ENCODE measurements at regions not wholly inside any gene's neighbourhood (a gene's known extent, or its start where the extent isn't known, plus 50 kb on each side); places are given as distances from the start of the nearest gene placed in this dataset.

DNA sequence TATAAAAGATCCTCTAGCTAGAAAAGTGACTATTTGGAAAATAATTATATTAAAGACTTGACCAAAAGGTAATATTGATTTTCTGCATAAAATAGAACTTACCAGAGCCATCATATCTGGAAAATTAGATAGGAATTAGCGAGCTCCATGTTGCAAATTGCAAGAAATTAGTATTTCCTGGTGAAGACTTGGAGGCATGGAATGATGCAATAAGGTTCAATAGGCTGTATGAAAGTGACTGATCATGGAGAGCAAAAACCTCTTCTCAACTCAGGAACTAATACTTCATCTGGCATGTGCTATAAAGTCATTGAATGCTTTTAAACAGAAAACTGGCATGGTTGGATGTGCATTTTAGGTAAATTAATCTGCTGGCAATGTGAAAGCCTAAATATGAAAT, 66.3 kb upstream of the UFM1 start:
- no peak overlapping the region for H3K27ac Mint-ChIP-seq (ENCODE audit: unreplicated experiment)
- no peaks in the 10 kb centered on the region for H3K4me1 Mint-ChIP-seq (ENCODE audit: low read depth, unreplicated experiment)
- no peaks in the 10 kb centered on the region for H3K36me3 Mint-ChIP-seq (ENCODE audit: unreplicated experiment)
- TF ChIP-seq, protein P1, sequence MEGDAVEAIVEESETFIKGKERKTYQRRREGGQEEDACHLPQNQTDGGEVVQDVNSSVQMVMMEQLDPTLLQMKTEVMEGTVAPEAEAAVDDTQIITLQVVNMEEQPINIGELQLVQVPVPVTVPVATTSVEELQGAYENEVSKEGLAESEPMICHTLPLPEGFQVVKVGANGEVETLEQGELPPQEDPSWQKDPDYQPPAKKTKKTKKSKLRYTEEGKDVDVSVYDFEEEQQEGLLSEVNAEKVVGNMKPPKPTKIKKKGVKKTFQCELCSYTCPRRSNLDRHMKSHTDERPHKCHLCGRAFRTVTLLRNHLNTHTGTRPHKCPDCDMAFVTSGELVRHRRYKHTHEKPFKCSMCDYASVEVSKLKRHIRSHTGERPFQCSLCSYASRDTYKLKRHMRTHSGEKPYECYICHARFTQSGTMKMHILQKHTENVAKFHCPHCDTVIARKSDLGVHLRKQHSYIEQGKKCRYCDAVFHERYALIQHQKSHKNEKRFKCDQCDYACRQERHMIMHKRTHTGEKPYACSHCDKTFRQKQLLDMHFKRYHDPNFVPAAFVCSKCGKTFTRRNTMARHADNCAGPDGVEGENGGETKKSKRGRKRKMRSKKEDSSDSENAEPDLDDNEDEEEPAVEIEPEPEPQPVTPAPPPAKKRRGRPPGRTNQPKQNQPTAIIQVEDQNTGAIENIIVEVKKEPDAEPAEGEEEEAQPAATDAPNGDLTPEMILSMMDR (IDR thresholded peaks at IDR 0.05; ENCODE audit: partially characterized antibody, unreplicated experiment), result no peak
- H3K9me3 Mint-ChIP-seq (ENCODE audit: unreplicated experiment), result no peaks in the 10 kb centered on the region
- no peaks in the 10 kb centered on the region for H3K27me3 Mint-ChIP-seq (ENCODE audit: unreplicated experiment)
- DNase-seq, result no peak
- no peak overlapping the region for H3K4me3 Mint-ChIP-seq (ENCODE audit: unreplicated experiment)

DNA sequence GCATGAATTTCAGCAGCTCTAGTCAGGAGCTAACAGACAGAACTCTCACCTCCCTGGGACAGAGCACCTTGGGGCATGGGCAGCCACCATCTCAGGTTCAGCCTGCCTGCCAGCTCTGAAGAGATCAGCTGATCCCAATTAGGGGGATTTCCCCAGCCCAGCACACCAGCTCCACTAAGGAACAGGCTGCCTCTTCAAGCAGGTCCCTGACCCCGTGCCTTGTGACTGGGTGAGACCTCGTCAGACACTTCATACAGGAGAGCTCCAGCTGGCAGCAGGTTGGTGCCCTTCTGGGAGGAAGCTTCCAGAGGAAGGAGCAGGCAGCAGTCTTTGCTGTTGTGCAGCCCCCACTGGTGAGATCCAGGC, 84.5 kb upstream of the UFM1 start:
- Mint-ChIP-seq H3K4me1 (ENCODE audit: low read depth, unreplicated experiment) (no peaks in the 10 kb centered on the region), H3K27ac (ENCODE audit: unreplicated experiment) (no peak overlapping the region), H3K9me3 (ENCODE audit: unreplicated experiment) (no peaks in the 10 kb centered on the region), H3K27me3 (ENCODE audit: unreplicated experiment) (no peaks in the 10 kb centered on the region), H3K36me3 (ENCODE audit: unreplicated experiment) (no peaks in the 10 kb centered on the region), H3K4me3 (ENCODE audit: unreplicated experiment) (no peak overlapping the region)
- no peak for DNase-seq
- TF ChIP-seq, protein P1 (IDR thresholded peaks at IDR 0.05; ENCODE audit: partially characterized antibody, unreplicated experiment), result no peak

DNA sequence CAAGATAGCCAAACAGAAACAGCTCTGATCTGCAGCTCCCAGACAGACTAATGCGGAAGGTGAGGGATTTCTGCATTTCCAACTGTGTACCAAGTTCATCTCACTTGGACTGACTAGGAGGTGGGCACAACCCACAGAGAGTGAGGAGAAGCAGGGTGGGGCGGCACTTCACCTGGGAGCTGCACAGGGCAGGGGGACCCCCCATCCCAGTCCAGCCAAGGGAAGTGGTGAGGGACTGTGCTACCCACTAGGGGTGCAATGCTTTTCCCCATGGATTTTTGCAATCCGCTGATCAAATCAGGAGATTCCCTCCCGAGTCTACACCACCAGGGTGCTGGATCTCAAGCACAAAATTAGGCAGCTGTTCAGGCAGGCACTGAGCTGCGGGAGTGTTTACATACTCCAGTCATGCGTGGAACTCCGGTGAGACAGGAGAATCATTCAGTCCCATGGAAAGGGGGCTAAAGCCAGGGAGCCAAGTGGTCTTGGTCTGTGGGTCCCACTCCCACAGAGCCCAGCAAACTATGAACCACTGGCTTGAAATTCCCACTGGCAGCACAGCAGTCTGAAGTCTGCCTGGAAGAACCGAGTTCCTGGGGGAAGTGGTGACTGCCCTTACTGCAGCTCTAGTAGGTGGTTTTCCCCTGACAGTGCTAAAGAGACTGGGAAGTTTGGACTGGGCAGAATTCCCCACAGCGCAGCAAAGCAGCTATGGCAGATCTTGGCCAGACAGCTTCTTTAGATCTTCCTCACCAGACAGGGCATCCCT, 85.1 kb upstream of the UFM1 start:
- Mint-ChIP-seq H3K36me3 (ENCODE audit: unreplicated experiment) (no peaks in the 10 kb centered on the region), H3K27me3 (ENCODE audit: unreplicated experiment) (no peaks in the 10 kb centered on the region), H3K4me3 (ENCODE audit: unreplicated experiment) (no peak overlapping the region), H3K9me3 (ENCODE audit: unreplicated experiment) (no peaks in the 10 kb centered on the region), H3K27ac (ENCODE audit: unreplicated experiment) (no peak overlapping the region), H3K4me1 (ENCODE audit: low read depth, unreplicated experiment) (no peaks in the 10 kb centered on the region)
- no peak for DNase-seq
- TF ChIP-seq, protein P1 (IDR thresholded peaks at IDR 0.05; ENCODE audit: partially characterized antibody, unreplicated experiment), result no peak

DNA sequence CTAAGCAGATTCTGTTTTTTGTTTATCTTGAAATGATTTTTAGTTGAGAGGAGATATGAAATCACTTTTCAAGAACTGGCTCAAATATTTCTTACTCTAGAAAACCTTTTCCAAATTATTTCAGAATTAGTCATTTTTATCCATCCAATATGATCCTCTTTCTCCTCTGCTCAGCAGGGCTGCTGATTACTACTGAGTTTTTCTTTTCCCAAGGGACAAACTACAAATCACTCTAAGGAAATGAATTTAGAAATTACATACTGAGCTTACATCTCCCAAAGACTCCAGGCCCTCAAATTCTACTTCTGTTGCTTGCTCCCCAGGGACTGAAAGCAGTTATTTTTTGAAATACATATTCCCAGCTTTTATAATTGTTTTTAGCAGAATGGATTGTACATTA, 87.4 kb upstream of the UFM1 start:
- no peak overlapping the region for H3K27ac Mint-ChIP-seq (ENCODE audit: unreplicated experiment)
- no peaks in the 10 kb centered on the region for H3K9me3 Mint-ChIP-seq (ENCODE audit: unreplicated experiment)
- no peak for DNase-seq
- TF ChIP-seq, protein P1 (IDR thresholded peaks at IDR 0.05; ENCODE audit: partially characterized antibody, unreplicated experiment), result no peak
- H3K4me1 Mint-ChIP-seq (ENCODE audit: low read depth, unreplicated experiment), result no peaks in the 10 kb centered on the region
- no peak overlapping the region for H3K4me3 Mint-ChIP-seq (ENCODE audit: unreplicated experiment)
- no peaks in the 10 kb centered on the region for H3K27me3 Mint-ChIP-seq (ENCODE audit: unreplicated experiment)
- H3K36me3 Mint-ChIP-seq (ENCODE audit: unreplicated experiment), result no peaks in the 10 kb centered on the region

DNA sequence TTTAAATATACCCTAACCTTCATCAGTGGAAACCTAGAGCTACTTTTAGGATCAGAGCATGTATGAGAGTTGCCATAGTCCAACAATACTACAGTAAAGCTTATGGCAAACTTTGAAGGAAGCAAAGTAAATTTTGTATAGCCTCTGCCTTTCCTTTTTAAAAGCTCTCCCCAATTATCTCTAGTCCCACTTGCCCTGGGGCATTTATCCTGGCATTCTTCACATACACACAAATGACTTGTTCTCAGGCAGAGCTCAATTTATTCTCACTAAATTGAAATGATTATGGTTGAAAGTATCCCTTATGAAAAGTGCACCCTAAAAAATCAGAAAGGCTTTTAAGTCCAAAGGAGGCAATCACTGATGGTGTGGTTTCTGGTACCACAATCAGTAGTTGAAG, 94.1 kb upstream of the UFM1 start:
- H3K4me3 Mint-ChIP-seq (ENCODE audit: unreplicated experiment), result no peak overlapping the region
- no peaks in the 10 kb centered on the region for H3K4me1 Mint-ChIP-seq (ENCODE audit: low read depth, unreplicated experiment)
- H3K9me3 Mint-ChIP-seq (ENCODE audit: unreplicated experiment), result no peaks in the 10 kb centered on the region
- TF ChIP-seq, protein P1 (IDR thresholded peaks at IDR 0.05; ENCODE audit: partially characterized antibody, unreplicated experiment), result no peak
- no peaks in the 10 kb centered on the region for H3K36me3 Mint-ChIP-seq (ENCODE audit: unreplicated experiment)
- H3K27ac Mint-ChIP-seq (ENCODE audit: unreplicated experiment), result no peak overlapping the region
- H3K27me3 Mint-ChIP-seq (ENCODE audit: unreplicated experiment), result no peaks in the 10 kb centered on the region
- DNase-seq, result no peak

Measured in glutamatergic neuron (in vitro differentiated cells).